BJ (cell line): ENCODE measurements at regions not wholly inside any gene's neighbourhood (a gene's known extent, or its start where the extent isn't known, plus 50 kb on each side); places are given as distances from the start of the nearest gene placed in this dataset.
"Not testable (repeated sequence)": the region's sequence is repeated elsewhere in the genome, so short reads cannot be mapped to it uniquely, and the experiment has no call there.

ENCODE experiments used
- CTCF ChIA-PET: fragments of 350-600 bp; formaldehyde crosslinking; extraction: SDS; loops from one replicate; lab custom pipeline; 2021; ENCODE audit warnings: antibody characterized with exemption, inconsistent platforms; lab: Yijun Ruan, JAX
- POLR2A ChIA-PET: fragments of 300-600 bp; sonication (Branson Sonifier 250); formaldehyde crosslinking; extraction: SDS; loops from one replicate; lab custom pipeline; 2021; ENCODE audit warnings: antibody characterized with exemption; lab: Charles Lee
- DNase-seq: peaks from one replicate; pipeline ENCODE4 v3.0.0-alpha.2; 2011; ENCODE audit warnings: low read depth
- H3K27me3 ChIP-seq: 2 replicates; pipeline ENCODE4 v1.6.0; 2011; ENCODE audit warnings: low read length; ENCODE audit not compliant: control insufficient read depth, insufficient read depth
- H3K36me3 ChIP-seq: 2 replicates; pipeline ENCODE4 v1.5.1; 2011; ENCODE audit warnings: low read length; ENCODE audit not compliant: control insufficient read depth, insufficient read depth
- H3K4me3 ChIP-seq: 2 replicates; pipeline ENCODE4 v1.5.1; 2011; ENCODE audit warnings: low read depth, mild to moderate bottlenecking, control low read depth, low read length

- H3K4me3 ChIP-seq, CTCF ChIA-PET, H3K27me3 ChIP-seq, POLR2A ChIA-PET, DNase-seq, H3K36me3 ChIP-seq: not testable (repeated sequence)
Observed at GRCh38 chr2:87517438-87517837, 230.4 kb upstream of the PLGLB2 start.

GRCh38 chr2:87518066-87518465 lies 229.8 kb upstream of the PLGLB2 start:
- H3K27me3 ChIP-seq, CTCF ChIA-PET, H3K36me3 ChIP-seq, POLR2A ChIA-PET, H3K4me3 ChIP-seq, DNase-seq: not testable (repeated sequence)

GRCh38 chr2:87518547-87518946 lies 229.3 kb upstream of the PLGLB2 start:
- H3K4me3 ChIP-seq, H3K36me3 ChIP-seq, CTCF ChIA-PET, H3K27me3 ChIP-seq, DNase-seq, POLR2A ChIA-PET: not testable (repeated sequence)

GRCh38 chr2:87519158-87520011 lies 228.5 kb upstream of the PLGLB2 start:
- CTCF ChIA-PET, H3K4me3 ChIP-seq, POLR2A ChIA-PET, H3K36me3 ChIP-seq, H3K27me3 ChIP-seq, DNase-seq: not testable (repeated sequence)

- POLR2A ChIA-PET = not testable (repeated sequence)
Observed at GRCh38 chr2:87521057-87521456, 226.8 kb upstream of the PLGLB2 start.

GRCh38 chr2:87521489-87521888 lies 226.4 kb upstream of the PLGLB2 start:
- CTCF ChIA-PET = not testable (repeated sequence)

More at GRCh38 chr2:87521057-87521456, 226.8 kb upstream of the PLGLB2 start:
- H3K27me3 ChIP-seq, H3K4me3 ChIP-seq, H3K36me3 ChIP-seq, CTCF ChIA-PET, DNase-seq: not testable (repeated sequence)

GRCh38 chr2:87524619-87525188 lies 223.2 kb upstream of the PLGLB2 start:
- CTCF ChIA-PET, H3K4me3 ChIP-seq, POLR2A ChIA-PET, DNase-seq, H3K27me3 ChIP-seq, H3K36me3 ChIP-seq: not testable (repeated sequence)

More at GRCh38 chr2:87521489-87521888, 226.4 kb upstream of the PLGLB2 start:
- H3K4me3 ChIP-seq, DNase-seq, H3K36me3 ChIP-seq, H3K27me3 ChIP-seq, POLR2A ChIA-PET: not testable (repeated sequence)

- H3K36me3 ChIP-seq, H3K4me3 ChIP-seq, DNase-seq, H3K27me3 ChIP-seq, CTCF ChIA-PET, POLR2A ChIA-PET: not testable (repeated sequence)
Observed at GRCh38 chr2:87525497-87525991, 222.3 kb upstream of the PLGLB2 start.

GRCh38 chr2:87526258-87526657 lies 221.6 kb upstream of the PLGLB2 start:
- DNase-seq, POLR2A ChIA-PET: not testable (repeated sequence)

GRCh38 chr2:87531968-87532715 lies 215.7 kb upstream of the PLGLB2 start:
- CTCF ChIA-PET, H3K36me3 ChIP-seq, H3K4me3 ChIP-seq, POLR2A ChIA-PET, H3K27me3 ChIP-seq, DNase-seq: not testable (repeated sequence)

More at GRCh38 chr2:87526258-87526657, 221.6 kb upstream of the PLGLB2 start:
- H3K36me3 ChIP-seq, CTCF ChIA-PET, H3K4me3 ChIP-seq, H3K27me3 ChIP-seq: not testable (repeated sequence)

GRCh38 chr2:87533390-87534272 lies 214.3 kb upstream of the PLGLB2 start:
- CTCF ChIA-PET, H3K36me3 ChIP-seq, H3K4me3 ChIP-seq, POLR2A ChIA-PET, H3K27me3 ChIP-seq: not testable (repeated sequence)
- DNase-seq = peak; percentile 19
